Activated CD8-positive, alpha-beta memory T cell treated with anti-CD3 and anti-CD28 coated beads, Interleukin-2, amount 50 U/mL, for 24 hours (primary cell): ENCODE measurements at regions not wholly inside any gene's neighbourhood (a gene's known extent, or its start where the extent isn't known, plus 50 kb on each side); places are given as distances from the start of the nearest gene placed in this dataset.
"Not testable (repeated sequence)": the region's sequence is repeated elsewhere in the genome, so short reads cannot be mapped to it uniquely, and the experiment has no call there.

Experiments
- DNase-seq: peaks from one replicate; pipeline ENCODE4 v3.0.0-alpha.2; 2020; ENCODE audit errors: extremely low read depth

- no peak for DNase-seq
Observed at GRCh38 chr3:153746211-153746610, 375.0 kb upstream of the ARHGEF26 start.

GRCh38 chr3:153749070-153749610 lies 372.1 kb upstream of the ARHGEF26 start:
- DNase-seq: no peak

GRCh38 chr3:153752405-153753027 lies 368.7 kb upstream of the ARHGEF26 start:
- no peak for DNase-seq

GRCh38 chr3:153753035-153753434 lies 368.2 kb upstream of the ARHGEF26 start:
- DNase-seq: no peak

- DNase-seq: no peak
Observed at GRCh38 chr3:153756816-153757215, 364.4 kb upstream of the ARHGEF26 start.

- no peak for DNase-seq
Observed at GRCh38 chr3:153757839-153758238, 363.4 kb upstream of the ARHGEF26 start.

GRCh38 chr3:153760948-153761347 lies 360.2 kb upstream of the ARHGEF26 start:
- DNase-seq: no peak

GRCh38 chr3:153762411-153763235 lies 358.6 kb upstream of the ARHGEF26 start:
- DNase-seq: no peak

GRCh38 chr3:153767601-153768560 lies 353.3 kb upstream of the ARHGEF26 start:
- no peak for DNase-seq

GRCh38 chr3:153768561-153769469 lies 352.4 kb upstream of the ARHGEF26 start:
- DNase-seq: no peak

GRCh38 chr3:153783106-153783505 lies 338.1 kb upstream of the ARHGEF26 start:
- DNase-seq: no peak

GRCh38 chr3:153783741-153784480 lies 337.3 kb upstream of the ARHGEF26 start:
- DNase-seq: no peak

- no peak for DNase-seq
Observed at GRCh38 chr3:153785901-153786300, 335.3 kb upstream of the ARHGEF26 start.

- no peak for DNase-seq
Observed at GRCh38 chr3:153789380-153789779, 331.8 kb upstream of the ARHGEF26 start.

- not testable (repeated sequence) for DNase-seq
Observed at GRCh38 chr3:153797056-153797455, 324.1 kb upstream of the ARHGEF26 start.

- no peak for DNase-seq
Observed at GRCh38 chr3:153809097-153809496, 312.1 kb upstream of the ARHGEF26 start.

- DNase-seq: no peak
Observed at GRCh38 chr3:153818338-153818737, 302.9 kb upstream of the ARHGEF26 start.

- DNase-seq: no peak
Observed at GRCh38 chr3:153820035-153820434, 301.2 kb upstream of the ARHGEF26 start.

- not testable (repeated sequence) for DNase-seq
Observed at GRCh38 chr3:153828346-153828745, 292.8 kb upstream of the ARHGEF26 start.

GRCh38 chr3:153829606-153830170 lies 291.5 kb upstream of the ARHGEF26 start:
- DNase-seq: no peak
